DMS 273 (cell line): ENCODE measurements at regions not wholly inside any gene's neighbourhood (a gene's known extent, or its start where the extent isn't known, plus 50 kb on each side); places are given as distances from the start of the nearest gene placed in this dataset.

Experiments used
- DNase-seq: peaks from one replicate; lab custom pipeline; 2025; ENCODE audit not compliant: unreplicated experiment; lab: John Stamatoyannopoulos, UW

DNA sequence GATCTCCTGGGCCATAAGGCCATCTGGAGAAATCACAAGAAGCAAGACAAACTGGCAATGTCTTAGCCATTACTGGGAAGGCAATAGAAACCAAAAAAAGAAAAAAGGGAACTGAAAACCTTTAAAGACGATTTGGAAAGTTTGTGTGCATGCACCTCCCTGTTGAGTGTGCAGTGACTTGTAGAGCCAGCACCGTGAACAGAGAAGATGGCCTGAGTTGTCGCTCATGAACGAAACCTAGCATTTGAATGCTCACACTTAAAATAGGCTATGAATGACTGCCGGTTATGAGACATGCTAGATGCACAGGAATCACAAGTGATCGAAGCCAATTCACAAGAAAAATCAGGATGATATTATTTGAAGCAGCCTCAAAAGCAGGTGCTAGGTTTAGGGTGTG, 151.3 kb upstream of the ADO start:
- no peak for DNase-seq

DNA sequence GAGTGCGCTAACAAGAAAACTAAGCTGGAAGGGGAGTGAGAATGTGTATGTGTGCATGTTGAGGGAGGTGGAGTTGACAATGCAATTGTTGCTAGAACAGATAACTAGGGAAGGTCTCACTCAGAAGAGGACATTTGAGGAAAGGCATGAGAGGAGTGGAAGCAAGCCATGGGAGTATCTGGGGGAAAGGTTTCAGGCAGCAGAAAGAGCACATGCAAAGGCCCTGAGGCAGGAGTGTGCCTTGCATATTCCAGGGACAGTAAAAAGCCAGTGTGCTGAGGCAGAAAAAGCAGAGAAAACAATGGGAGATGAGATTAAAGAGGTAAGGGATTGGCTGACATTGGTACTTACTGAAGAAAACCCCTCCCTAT, 149.6 kb upstream of the ADO start:
- no peak for DNase-seq

DNA sequence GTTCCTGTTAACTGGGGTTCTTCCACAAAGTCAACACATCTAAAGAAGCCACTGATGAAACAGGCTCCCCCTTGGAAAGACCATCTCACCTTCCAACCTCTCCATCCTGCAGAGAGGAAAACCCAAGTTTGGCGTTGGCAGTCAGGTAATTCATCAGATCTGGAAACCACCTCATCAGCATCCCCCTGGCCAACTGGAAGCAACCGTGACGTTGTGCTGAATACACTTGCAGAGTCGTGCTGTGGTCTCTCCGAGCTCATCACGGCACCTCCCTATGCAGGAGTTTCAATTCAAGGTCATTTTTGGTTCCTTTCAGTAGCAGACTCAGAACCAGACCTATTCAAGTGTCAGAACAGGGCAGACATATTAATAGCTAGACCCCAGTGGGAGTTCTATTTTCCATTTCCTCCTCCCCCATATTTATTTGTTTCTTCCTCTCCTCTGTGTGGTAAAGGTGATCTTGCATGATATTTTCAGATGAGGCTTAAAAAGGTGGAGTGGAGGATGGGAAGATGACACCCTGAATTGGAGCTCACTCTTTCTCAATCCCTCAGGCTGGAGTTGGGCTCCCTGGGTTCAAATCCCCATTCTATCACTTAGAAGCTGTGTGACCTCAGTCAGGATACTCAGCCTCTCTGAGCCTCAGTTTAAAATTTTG, 149.1 kb upstream of the ADO start:
- no peak for DNase-seq

DNA sequence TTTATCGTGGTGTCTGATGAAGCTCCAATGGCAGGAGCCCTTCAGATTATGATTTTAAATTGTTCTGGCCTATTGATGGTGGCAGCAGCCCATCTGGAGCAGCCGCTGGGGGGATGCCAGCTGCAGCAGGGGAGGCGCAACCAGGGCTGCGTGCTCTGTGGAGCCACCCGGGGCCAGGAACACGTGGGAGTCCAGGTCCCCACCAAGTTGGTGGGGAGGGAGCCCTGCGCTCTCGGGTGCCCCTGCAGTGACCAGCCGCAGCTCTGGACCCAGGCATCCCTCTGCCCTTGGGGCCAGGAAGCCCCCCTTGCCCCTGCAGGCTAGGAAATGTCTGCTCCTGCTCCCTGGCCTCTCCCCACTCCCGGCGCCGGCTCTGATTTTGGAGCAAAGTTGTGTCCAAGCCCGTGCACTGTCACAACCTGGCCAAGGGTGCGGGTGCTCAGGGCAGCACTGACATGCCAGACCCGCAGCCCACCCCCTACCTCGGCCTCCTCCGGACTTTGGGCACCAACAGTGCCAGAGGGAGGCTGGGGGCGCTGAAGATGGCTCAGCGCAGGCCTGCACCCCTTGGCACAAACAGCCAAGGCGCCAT, 147.2 kb upstream of the ADO start:
- DNase-seq = no peak

DNA sequence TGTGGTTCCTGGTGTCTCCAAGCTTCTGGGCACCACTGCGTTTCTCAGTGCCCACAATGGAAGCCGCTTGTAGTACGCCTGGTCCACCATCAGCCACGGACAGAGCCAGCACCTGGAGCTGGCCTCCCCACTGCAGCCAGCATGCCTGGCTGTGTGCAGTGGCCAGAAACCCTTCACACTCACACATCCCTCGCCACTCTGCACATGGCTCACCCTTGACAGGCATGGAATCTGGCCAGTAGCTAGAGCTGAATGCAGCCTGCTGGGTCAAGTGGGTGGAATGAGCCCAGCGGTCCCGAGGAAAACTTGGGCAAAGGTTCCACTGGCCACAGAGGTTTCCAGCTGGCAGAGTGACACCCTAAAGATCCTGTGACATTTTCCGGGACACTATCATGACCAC, 146.0 kb upstream of the ADO start:
- no peak for DNase-seq

- no peak for DNase-seq
Observed at GRCh38 chr10:62661143-62661542, 143.4 kb upstream of the ADO start.

DNA sequence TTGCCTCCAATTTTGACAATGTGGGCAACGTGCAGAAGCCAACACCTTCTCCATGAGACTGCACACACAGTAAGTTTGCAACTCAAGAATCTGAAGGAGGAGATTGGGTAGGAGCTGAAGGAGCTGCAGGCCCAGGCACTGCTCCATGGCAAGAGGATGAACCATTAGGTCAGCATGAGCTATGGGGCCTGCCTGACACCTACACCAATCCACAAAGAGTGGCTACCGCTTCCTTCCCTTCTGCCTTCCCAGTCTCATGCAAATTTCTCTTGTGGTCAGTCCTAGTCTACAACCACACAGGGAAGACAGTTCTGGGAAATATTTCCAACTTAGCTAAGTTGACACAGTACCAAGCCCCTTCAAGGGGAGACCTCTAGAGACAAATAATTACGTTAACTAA, 142.0 kb upstream of the ADO start:
- DNase-seq = no peak

DNA sequence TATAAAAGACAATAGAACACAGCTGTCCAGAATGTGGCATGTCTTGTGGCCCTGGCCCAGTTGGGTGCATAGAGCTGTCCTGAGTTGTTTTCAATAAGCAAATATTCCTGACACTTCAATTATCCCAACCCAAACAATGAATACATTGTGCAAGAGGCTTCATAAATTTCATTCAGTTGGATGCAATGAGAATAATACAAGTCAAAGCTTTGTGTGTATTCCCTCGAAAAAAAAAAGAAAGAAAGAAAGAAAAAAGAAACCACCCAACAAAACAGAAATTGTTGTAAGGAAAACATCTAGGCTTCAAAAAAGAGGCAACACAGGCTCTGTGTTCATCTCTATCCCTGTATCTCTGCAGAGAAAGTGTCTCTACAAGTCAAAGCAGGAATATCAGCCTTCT, 138.7 kb upstream of the ADO start:
- DNase-seq = no peak

DNA sequence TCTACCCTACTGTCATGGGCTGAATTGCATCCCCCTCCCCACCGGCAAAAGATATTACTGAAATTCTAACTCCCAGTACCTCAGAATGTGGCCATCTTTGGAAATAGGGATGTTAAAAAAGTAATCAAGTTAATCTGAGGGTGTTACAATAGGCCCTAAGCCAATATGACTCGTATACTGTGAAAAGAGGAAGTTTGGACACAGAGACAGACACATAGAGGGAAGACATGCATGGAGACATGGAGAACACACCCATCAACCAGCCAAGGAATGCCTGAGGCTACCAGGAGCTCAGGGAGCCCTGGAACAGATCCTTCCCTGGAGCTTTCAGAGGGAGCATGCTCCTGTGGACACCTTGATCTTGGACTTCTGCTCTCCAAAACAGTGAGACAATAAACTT, 138.2 kb upstream of the ADO start:
- DNase-seq = no peak

- no peak for DNase-seq
Observed at GRCh38 chr10:62669341-62669740, 135.2 kb upstream of the ADO start.

DNA sequence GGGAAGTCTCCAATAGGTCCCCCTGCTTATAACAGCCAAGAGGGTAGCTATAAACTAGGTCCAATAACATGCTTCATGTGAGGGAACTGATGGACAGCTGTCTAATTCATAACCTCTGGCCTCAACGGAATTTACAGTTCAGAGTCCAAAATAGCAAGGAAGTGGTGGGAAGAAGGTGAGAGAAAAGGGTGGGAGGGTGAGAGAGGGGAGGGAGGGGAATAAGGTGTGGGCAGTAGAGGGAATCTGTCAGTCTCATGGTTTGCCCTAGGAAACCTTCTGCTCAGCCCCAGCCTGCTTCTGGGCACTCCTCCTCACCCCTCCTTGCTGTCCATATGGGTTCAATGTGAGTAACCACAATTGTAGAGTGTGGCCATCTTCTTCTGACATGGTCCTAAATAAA, 133.4 kb upstream of the ADO start:
- DNase-seq = no peak

- DNase-seq = no peak
Observed at GRCh38 chr10:62681211-62681940, 123.1 kb upstream of the ADO start.

- no peak for DNase-seq
Observed at GRCh38 chr10:62684911-62685310, 119.6 kb upstream of the ADO start.

DNA sequence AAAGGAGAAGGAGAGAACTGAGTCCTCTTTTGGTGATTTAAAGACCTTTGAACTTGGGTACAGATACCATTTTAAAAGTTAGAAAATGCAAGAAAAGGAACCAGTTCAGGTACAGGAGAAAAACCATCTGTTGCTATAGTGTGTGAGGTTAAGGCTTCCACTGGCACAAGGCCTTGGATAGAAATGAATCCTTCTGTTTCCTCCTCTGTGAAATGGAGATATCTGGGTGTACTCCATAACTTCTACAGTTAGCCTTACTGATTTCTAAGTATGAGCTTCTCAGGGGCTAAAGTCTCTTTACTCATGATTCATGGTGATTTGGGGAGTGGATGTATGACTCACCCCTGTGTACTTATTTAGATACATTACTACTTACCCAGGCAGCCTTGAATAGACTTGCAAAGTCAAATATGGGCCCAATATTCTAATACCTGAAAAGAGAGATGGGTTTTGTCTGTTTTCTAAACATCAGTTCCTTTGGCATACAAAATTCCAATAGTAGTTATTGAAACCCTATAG, 117.2 kb upstream of the ADO start:
- no peak for DNase-seq

DNA sequence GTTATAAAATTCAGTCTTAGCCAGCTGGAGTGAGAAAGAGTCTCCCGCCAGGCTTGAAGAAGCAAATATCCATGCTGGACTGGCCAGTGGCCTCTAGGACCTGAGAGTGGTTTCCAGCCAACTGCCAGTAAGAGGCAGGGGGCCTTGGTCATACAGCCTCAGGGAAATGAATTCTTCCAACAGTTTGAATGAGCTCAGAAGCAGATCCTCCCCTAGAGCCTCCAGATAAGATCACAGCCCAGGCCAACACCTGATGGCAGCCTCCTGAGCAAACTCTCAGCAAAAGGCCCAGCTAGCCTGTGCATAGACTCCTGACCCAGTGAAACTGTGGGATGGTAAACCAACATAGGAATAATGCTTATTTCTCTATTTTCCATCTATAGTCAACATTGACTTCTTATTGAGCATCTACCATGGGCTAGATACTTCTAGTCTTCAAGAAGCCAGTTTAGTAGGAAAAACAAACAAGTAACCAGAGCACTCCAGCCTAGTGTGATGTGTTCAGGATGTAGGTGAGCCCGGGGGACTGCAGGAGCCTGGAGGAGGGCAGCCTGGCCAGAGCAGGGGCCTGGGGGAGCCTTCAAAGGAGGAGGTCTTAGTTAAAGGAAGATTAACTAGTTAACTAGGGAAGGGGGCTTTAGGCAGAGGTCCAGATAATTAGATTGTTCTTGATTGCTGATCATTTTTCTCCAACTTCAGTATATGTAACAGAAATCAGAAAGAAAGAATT, 115.4 kb upstream of the ADO start:
- no peak for DNase-seq

GRCh38 chr10:62689712-62690111, 114.8 kb upstream of the ADO start:
- DNase-seq = no peak

GRCh38 chr10:62690703-62691102, 113.8 kb upstream of the ADO start:
- DNase-seq = no peak

GRCh38 chr10:62691336-62691735, 113.2 kb upstream of the ADO start:
- no peak for DNase-seq

DNA sequence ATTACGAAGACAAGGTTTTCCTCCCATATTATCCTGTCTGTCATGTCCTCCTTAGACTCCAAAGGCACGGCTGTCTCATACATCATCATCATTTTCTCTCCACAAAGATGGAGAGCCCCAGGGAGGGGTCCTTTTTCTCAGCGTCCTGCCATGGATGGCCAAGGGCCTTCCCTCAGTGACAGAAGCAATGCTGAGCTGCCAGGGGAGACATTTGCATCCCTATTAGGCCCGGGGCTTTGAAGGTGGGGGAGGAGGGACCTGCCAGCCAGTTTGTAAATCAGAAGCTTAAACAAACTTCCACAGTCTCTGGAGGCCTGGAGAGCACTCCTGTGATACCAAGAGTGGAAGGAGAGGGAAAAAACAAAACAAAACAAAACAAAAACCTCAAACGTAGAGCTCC, 112.4 kb upstream of the ADO start:
- no peak for DNase-seq

- no peak for DNase-seq
Observed at GRCh38 chr10:62693306-62693705, 111.2 kb upstream of the ADO start.

DNA sequence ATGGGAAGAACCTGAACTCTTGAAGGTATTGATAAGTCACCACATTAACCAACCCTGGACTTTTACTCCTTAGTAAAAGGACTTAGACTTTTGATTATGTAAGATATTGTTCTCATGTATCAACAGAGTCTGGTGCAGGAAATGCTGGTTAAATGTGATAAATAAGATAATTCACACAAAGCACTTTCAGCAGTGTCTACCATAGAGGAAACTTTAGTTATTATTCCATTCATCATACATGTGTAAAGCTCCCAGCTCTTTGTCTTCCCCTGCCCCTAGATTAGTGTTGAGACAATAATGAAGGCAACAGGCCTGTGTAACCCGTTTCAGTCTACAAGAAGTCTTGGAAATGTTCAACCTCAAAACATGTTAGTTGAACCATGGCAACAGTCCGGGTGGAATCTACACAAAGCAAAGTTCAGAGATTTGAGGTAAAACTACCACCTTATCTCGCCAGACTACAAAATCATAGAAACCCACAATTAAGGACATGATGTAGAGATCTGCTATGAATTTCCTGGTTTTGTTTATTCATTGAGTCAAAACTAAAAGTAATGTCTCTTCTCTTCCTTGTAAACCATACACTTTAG, 109.9 kb upstream of the ADO start:
- no peak for DNase-seq
